Activated T-helper 2 cell treated with anti-CD3 and anti-CD28 coated beads, Interferon-gamma antibody, Interleukin-2, Interleukin-4, amounts not matched to agents 10 μg/mL and 5 μg/mL and 100 μg/mL, durations not matched to agents 14 hours and 24 hours and 36 hours (primary cell): ENCODE measurements at regions not wholly inside any gene's neighbourhood (a gene's known extent, or its start where the extent isn't known, plus 50 kb on each side); places are given as distances from the start of the nearest gene placed in this dataset.
"Not testable (repeated sequence)": the region's sequence is repeated elsewhere in the genome, so short reads cannot be mapped to it uniquely, and the experiment has no call there.

Source experiments
- DNase-seq: peaks from one replicate; pipeline ENCODE4 v3.0.0; 2021; ENCODE audit warnings: low spot score
- H3K27ac Mint-ChIP-seq: one replicate; pipeline ENCODE4 v1.8.0; 2021; ENCODE audit warnings: mixed read lengths
- H3K27me3 Mint-ChIP-seq: one replicate; pipeline ENCODE4 v1.8.0; 2021; ENCODE audit warnings: low read depth, mixed read lengths
- H3K36me3 Mint-ChIP-seq: one replicate; pipeline ENCODE4 v1.8.0; 2021; ENCODE audit warnings: low read depth, mixed read lengths
- H3K4me1 Mint-ChIP-seq: one replicate; pipeline ENCODE4 v1.8.0; 2021; ENCODE audit warnings: low read depth, mixed read lengths
- H3K4me3 Mint-ChIP-seq: one replicate; pipeline ENCODE4 v1.8.0; 2021; ENCODE audit warnings: low read depth, mild to moderate bottlenecking, moderate library complexity, mixed read lengths
- H3K9me3 Mint-ChIP-seq: one replicate; pipeline ENCODE4 v1.8.0; 2021; ENCODE audit warnings: mixed read lengths
- intact Hi-C: fragments of 100-400 bp; cut with micrococcal nuclease; formaldehyde crosslinking; loops from one replicate; pipeline ENCODE4 v1.15.1; 2023

DNA sequence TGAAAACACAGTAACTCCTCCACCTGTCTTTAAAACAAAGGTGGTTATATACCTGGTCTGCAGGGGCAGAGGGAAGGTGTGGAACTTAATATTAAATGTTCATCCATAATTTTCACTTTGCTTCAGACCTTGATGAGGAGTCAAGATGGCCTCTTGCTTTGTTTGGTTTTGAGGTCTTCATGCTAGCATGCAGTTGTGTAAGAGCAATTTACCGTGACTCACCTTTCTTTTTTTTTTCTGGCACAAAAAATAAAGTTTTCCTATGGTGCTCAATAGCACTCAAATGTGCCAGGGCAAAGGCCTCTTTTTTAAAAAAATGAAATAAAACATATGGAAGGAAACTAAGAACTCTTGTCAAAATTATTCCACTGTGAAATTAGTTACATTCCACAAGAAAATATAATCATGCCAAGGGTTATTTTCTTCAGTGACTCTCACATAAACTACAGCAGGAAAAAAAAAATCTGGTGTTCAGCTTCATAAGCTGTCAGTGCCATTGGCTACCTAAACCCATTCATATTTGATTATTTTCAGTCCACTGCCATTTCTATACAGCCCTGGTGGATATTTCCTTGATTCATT, 128.2 kb downstream of the SLC7A11 start:
- H3K36me3 Mint-ChIP-seq: no peaks in the 10 kb centered on the region
- H3K4me3 Mint-ChIP-seq: no peak overlapping the region
- intact Hi-C loops: no loop called here
- no peak for DNase-seq
- no peaks in the 10 kb centered on the region for H3K27me3 Mint-ChIP-seq
- H3K27ac Mint-ChIP-seq: no peak overlapping the region
- H3K4me1 Mint-ChIP-seq: no peaks in the 10 kb centered on the region
- H3K9me3 Mint-ChIP-seq: no peaks in the 10 kb centered on the region

DNA sequence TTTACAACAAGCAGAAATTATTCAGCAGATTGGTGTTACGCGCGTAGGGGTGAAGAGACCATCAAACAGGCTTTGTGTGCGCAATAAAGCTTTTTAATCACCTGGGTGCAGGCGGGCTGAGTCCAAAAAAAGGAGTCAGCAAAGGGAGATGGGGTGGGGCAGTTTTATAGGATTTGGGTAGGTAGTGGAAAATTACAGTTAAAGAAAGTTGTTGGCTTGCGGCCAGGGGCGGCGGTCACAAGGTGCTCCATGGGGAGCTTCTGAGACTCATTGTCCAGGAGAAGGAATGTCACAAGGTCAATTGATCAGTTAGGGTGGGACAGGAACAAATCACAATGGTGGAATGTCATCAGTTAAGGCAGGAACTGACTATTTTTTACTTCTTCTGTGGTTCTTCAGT, 129.3 kb downstream of the SLC7A11 start:
- not testable (repeated sequence) for H3K36me3 Mint-ChIP-seq

GRCh38 chr4:138112389-138112788, 129.8 kb downstream of the SLC7A11 start:
- no peak overlapping the region for H3K4me3 Mint-ChIP-seq

More for the DNA sequence above, 129.3 kb downstream of the SLC7A11 start:
- H3K9me3 Mint-ChIP-seq, DNase-seq, H3K4me3 Mint-ChIP-seq, H3K27ac Mint-ChIP-seq, intact Hi-C loops, H3K4me1 Mint-ChIP-seq, H3K27me3 Mint-ChIP-seq: not testable (repeated sequence)

DNA sequence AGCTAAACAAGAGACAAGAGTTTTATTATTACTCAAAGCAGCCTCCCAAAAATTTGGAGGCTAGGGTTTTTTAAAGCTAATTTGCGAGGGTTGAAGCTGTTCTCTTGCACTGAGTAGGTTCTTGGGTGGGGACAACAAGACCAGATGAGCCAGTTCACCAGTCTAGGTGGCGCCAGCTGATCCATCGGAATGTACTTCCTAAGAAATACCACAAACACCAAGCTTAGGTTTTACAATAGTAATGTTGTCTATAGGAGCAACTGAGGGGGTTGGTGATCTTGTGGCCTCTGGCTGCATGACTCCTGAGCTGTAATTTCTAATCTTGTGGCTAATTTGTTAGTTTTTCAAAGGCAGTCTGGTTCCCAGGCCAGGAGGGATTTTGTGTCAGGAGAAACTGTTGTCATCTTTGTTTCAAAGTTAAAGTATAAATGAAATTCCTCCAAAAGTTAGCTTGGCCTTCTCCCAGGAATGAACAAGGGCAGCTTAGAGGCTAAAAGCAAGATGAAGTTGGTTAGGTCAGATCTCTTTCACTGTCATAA, 130.6 kb downstream of the SLC7A11 start:
- H3K9me3 Mint-ChIP-seq: no peaks in the 10 kb centered on the region
- no peak overlapping the region for H3K27ac Mint-ChIP-seq
- H3K4me1 Mint-ChIP-seq: no peaks in the 10 kb centered on the region
- no peak overlapping the region for H3K4me3 Mint-ChIP-seq
- no peaks in the 10 kb centered on the region for H3K36me3 Mint-ChIP-seq
- intact Hi-C loops: no loop called here
- no peaks in the 10 kb centered on the region for H3K27me3 Mint-ChIP-seq
- no peak for DNase-seq

More at GRCh38 chr4:138112389-138112788, 129.8 kb downstream of the SLC7A11 start:
- Mint-ChIP-seq H3K27ac (no peak overlapping the region), H3K4me1 (no peaks in the 10 kb centered on the region), H3K27me3 (no peaks in the 10 kb centered on the region), H3K36me3 (no peaks in the 10 kb centered on the region), H3K9me3 (no peaks in the 10 kb centered on the region)
- intact Hi-C loops: no loop called here
- DNase-seq: no peak

- DNase-seq: no peak
- H3K4me1 Mint-ChIP-seq: no peaks in the 10 kb centered on the region
- intact Hi-C loops: no loop called here
- H3K27ac Mint-ChIP-seq: no peak overlapping the region
- no peaks in the 10 kb centered on the region for H3K9me3 Mint-ChIP-seq
- no peaks in the 10 kb centered on the region for H3K27me3 Mint-ChIP-seq
- H3K4me3 Mint-ChIP-seq: no peak overlapping the region
- H3K36me3 Mint-ChIP-seq: no peaks in the 10 kb centered on the region
Measured at GRCh38 chr4:138110815-138111214, 131.3 kb downstream of the SLC7A11 start.

DNA sequence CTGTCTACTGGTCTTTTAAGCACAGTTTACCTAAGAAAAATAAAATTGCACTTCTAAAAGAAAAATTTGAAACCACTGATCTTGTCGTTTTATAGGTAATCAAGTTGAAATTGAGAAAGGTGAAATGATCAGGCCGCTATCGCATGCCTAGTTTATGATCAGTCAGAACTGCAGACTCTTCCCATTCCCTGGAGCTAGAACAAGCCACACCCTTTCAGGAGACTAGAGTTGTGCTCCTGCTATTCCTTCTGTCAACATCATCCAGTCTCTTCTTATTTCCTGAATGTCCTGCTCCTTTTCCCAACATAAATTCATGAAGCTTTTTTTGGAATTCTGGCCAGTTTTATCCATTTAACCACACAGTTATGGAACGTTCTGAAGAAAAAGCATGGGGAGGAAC, 135.1 kb downstream of the SLC7A11 start:
- intact Hi-C loops: no loop called here
- H3K27me3 Mint-ChIP-seq: no peaks in the 10 kb centered on the region
- H3K4me1 Mint-ChIP-seq: no peaks in the 10 kb centered on the region
- no peaks in the 10 kb centered on the region for H3K9me3 Mint-ChIP-seq
- H3K27ac Mint-ChIP-seq: no peak overlapping the region
- no peaks in the 10 kb centered on the region for H3K36me3 Mint-ChIP-seq
- no peak for DNase-seq
- no peak overlapping the region for H3K4me3 Mint-ChIP-seq

DNA sequence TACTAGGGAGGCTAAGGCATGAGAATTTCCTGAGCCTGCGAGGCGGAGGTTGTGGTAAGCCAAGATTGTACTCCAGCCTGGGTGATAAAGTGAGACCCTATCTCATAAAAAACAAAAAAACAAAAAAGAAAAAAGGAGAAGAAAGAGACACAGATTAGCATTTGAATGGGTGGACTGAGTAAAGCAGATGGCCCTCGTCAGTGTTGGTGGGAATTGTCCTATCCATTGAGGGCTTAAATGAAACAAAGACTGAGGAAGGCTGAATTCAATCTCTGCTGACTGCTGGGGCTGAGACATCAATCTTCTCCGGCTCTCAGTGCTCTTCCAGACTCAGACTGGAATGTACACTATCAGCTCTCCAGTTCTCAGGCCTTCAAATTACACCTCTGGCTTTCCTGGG, 136.8 kb downstream of the SLC7A11 start:
- DNase-seq: no peak
- Mint-ChIP-seq H3K4me3 (no peak overlapping the region), H3K9me3 (no peaks in the 10 kb centered on the region), H3K27me3 (no peaks in the 10 kb centered on the region), H3K4me1 (no peaks in the 10 kb centered on the region), H3K36me3 (no peaks in the 10 kb centered on the region), H3K27ac (no peak overlapping the region)
- intact Hi-C loops: no loop called here

DNA sequence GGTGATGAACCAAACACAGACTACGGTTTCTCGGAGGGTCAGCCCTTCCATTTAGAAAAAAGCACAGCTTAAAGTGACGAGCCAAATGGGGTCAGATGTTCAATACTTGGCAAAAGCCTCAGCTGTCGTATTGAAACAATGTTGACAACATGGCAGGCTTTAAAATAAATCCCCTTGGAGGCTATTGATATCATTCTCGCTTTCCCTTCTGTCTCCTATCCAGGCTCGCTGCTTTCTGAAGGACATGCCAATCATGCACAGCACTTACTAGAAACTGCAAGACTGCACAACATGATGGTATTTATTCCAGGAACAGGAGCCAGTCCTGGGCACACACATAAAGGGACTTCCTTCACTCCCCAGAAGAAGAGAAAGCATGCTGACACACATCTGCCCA, 137.9 kb downstream of the SLC7A11 start:
- Mint-ChIP-seq H3K27ac (no peak overlapping the region), H3K4me1 (no peaks in the 10 kb centered on the region), H3K27me3 (no peaks in the 10 kb centered on the region), H3K4me3 (no peak overlapping the region), H3K9me3 (no peaks in the 10 kb centered on the region), H3K36me3 (no peaks in the 10 kb centered on the region)
- DNase-seq: no peak
- intact Hi-C loops: no loop called here

GRCh38 chr4:138103597-138104283, 138.4 kb downstream of the SLC7A11 start:
- no peak for DNase-seq
- Mint-ChIP-seq H3K4me1 (no peaks in the 10 kb centered on the region), H3K4me3 (no peak overlapping the region), H3K36me3 (no peaks in the 10 kb centered on the region), H3K9me3 (no peaks in the 10 kb centered on the region), H3K27me3 (no peaks in the 10 kb centered on the region), H3K27ac (no peak overlapping the region)
- intact Hi-C loops: no loop called here

GRCh38 chr4:138099385-138099784, 142.8 kb downstream of the SLC7A11 start:
- no peaks in the 10 kb centered on the region for H3K9me3 Mint-ChIP-seq
- H3K27me3 Mint-ChIP-seq: no peaks in the 10 kb centered on the region
- H3K36me3 Mint-ChIP-seq: no peaks in the 10 kb centered on the region
- H3K4me1 Mint-ChIP-seq: no peaks in the 10 kb centered on the region
- no peak for DNase-seq
- H3K27ac Mint-ChIP-seq: no peak overlapping the region
- H3K4me3 Mint-ChIP-seq: no peak overlapping the region
- intact Hi-C loops: no loop called here

DNA sequence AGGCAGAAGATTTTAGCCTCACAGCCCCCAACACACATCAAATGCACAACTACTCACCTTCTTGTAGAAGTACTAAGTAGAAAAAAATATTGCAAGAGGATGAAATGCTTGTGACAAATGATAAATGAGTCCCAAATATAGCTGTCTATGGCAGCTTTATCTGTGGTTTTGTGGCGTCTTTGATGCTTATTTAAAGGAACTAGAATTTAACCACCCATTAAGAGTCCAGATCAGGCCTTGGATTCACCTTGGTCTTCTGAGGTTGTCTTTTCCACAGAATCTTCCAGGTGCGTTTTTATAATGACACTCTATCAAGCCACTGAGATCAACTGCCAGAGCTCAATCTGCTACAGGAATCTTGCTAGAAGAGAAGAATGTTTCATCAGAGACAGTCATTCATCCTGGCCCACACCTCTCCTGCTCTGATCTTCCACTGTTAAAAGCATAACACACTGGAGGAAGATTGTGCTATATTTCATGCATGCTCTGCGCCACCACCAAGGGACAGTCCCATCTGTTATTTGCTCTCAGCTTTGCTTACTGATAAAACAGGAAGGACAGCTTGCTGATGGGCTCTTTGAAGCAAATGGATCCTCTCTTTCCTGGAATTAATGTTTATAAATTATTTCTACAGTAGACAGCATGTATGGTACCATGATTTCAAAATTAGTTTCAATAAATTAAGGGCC, 144.1 kb downstream of the SLC7A11 start:
- no peak for DNase-seq
- no peaks in the 10 kb centered on the region for H3K27me3 Mint-ChIP-seq
- no peaks in the 10 kb centered on the region for H3K4me1 Mint-ChIP-seq
- no peak overlapping the region for H3K27ac Mint-ChIP-seq
- no peaks in the 10 kb centered on the region for H3K36me3 Mint-ChIP-seq
- intact Hi-C loops: no loop called here
- no peaks in the 10 kb centered on the region for H3K9me3 Mint-ChIP-seq
- no peak overlapping the region for H3K4me3 Mint-ChIP-seq

DNA sequence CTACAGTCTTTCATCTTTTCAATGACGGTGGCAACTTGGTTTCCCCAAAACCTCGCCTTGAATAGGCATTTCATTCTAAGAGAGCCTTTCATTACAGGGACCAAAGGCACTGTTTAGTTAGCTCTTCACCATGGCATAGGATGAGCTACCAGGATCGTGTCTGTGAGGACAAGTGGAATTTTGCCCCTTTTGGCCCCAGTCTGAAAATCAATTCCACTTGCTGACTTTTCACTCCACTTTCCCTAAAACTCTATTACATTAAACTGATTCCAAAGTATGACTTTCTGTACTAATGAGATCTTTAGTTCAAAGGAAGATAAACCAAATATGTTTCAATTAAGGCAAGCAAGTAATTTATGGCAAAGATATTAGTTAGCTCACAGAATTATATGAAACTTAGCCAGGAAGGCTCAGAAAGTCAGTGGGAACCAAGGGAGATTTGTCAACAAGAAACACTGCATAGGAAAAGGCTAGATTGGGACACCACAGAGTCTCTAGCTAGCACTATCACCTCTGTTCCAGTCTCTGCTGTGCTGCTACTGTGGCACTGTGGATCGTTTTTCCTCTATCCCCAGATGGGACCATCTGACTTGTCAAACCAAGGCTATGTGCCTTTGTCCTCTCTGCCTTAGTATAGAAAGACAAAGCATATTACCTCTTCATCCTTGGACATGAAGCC, 145.6 kb downstream of the SLC7A11 start:
- no peak for DNase-seq
- Mint-ChIP-seq H3K4me3 (no peak overlapping the region), H3K27ac (no peak overlapping the region), H3K9me3 (no peaks in the 10 kb centered on the region), H3K4me1 (no peaks in the 10 kb centered on the region), H3K27me3 (no peaks in the 10 kb centered on the region), H3K36me3 (no peaks in the 10 kb centered on the region)
- intact Hi-C loops: no loop called here

DNA sequence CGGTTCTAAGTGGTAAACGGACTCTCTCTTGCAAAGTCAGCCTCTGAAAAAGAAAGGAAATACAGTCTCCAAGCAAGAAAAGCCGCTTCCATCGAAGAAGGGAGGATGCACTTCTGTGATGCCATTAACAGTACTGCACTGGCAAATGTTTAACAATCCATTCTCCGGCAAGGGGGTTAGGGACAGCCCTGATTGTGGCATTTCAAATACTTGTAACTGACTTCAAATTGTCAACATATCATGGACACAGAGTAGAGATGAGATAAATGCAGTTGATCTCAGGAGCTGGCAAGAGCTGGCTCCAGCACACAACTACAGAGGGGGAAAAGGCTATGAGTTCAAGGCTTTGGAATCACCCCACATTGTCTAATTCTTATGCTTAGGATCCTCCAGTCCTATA, 146.8 kb downstream of the SLC7A11 start:
- H3K4me3 Mint-ChIP-seq: no peak overlapping the region
- no peak overlapping the region for H3K27ac Mint-ChIP-seq
- no peaks in the 10 kb centered on the region for H3K9me3 Mint-ChIP-seq
- no peaks in the 10 kb centered on the region for H3K36me3 Mint-ChIP-seq
- intact Hi-C loops: no loop called here
- H3K4me1 Mint-ChIP-seq: no peaks in the 10 kb centered on the region
- H3K27me3 Mint-ChIP-seq: no peaks in the 10 kb centered on the region
- no peak for DNase-seq
